ENCODE measurements at regions not wholly inside any gene's neighbourhood (a gene's known extent, or its start where the extent isn't known, plus 50 kb on each side); places are given as distances from the start of the nearest gene placed in this dataset.

DNA sequence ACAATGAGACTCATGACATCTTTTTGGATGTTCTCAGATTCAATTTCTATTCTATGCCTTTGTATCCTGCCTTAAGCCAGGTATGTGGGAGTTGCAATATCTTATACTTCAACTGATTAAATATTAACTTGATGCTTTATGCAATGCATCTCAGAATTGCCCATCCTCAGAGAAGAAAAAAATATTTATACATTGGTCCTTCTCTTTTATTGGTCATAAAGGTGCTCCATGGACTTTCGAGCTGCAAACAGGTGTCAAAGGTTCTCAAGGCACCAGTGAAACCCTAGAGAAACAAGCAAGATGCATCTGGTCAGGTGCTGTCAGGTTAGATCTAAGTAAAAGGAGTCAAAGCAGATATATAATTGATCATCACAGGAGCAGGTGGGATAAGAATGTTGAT, 690.5 kb downstream of the PLCL1 start (continued):
- TF ChIP-seq, protein P1, sequence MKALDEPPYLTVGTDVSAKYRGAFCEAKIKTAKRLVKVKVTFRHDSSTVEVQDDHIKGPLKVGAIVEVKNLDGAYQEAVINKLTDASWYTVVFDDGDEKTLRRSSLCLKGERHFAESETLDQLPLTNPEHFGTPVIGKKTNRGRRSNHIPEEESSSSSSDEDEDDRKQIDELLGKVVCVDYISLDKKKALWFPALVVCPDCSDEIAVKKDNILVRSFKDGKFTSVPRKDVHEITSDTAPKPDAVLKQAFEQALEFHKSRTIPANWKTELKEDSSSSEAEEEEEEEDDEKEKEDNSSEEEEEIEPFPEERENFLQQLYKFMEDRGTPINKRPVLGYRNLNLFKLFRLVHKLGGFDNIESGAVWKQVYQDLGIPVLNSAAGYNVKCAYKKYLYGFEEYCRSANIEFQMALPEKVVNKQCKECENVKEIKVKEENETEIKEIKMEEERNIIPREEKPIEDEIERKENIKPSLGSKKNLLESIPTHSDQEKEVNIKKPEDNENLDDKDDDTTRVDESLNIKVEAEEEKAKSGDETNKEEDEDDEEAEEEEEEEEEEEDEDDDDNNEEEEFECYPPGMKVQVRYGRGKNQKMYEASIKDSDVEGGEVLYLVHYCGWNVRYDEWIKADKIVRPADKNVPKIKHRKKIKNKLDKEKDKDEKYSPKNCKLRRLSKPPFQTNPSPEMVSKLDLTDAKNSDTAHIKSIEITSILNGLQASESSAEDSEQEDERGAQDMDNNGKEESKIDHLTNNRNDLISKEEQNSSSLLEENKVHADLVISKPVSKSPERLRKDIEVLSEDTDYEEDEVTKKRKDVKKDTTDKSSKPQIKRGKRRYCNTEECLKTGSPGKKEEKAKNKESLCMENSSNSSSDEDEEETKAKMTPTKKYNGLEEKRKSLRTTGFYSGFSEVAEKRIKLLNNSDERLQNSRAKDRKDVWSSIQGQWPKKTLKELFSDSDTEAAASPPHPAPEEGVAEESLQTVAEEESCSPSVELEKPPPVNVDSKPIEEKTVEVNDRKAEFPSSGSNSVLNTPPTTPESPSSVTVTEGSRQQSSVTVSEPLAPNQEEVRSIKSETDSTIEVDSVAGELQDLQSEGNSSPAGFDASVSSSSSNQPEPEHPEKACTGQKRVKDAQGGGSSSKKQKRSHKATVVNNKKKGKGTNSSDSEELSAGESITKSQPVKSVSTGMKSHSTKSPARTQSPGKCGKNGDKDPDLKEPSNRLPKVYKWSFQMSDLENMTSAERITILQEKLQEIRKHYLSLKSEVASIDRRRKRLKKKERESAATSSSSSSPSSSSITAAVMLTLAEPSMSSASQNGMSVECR (CRISPR knock-in tag; IDR thresholded peaks at IDR 0.05; ENCODE audit: borderline replicate concordance), result no peak
- TF ChIP-seq, protein P2, sequence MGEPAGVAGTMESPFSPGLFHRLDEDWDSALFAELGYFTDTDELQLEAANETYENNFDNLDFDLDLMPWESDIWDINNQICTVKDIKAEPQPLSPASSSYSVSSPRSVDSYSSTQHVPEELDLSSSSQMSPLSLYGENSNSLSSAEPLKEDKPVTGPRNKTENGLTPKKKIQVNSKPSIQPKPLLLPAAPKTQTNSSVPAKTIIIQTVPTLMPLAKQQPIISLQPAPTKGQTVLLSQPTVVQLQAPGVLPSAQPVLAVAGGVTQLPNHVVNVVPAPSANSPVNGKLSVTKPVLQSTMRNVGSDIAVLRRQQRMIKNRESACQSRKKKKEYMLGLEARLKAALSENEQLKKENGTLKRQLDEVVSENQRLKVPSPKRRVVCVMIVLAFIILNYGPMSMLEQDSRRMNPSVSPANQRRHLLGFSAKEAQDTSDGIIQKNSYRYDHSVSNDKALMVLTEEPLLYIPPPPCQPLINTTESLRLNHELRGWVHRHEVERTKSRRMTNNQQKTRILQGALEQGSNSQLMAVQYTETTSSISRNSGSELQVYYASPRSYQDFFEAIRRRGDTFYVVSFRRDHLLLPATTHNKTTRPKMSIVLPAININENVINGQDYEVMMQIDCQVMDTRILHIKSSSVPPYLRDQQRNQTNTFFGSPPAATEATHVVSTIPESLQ (CRISPR knock-in tag; IDR thresholded peaks at IDR 0.05), result no peak
- TF ChIP-seq TCF7 (CRISPR knock-in tag; IDR thresholded peaks at IDR 0.05; ENCODE audit: low read depth) (no peak), GABPB1 (CRISPR knock-in tag; IDR thresholded peaks at IDR 0.05) (no peak), GTF2I (CRISPR knock-in tag; conservative IDR thresholded peaks at IDR 0.05) (no peak), CREB1 (CRISPR knock-in tag; IDR thresholded peaks at IDR 0.05) (no peak), ZNF425 (CRISPR knock-in tag; conservative IDR thresholded peaks at IDR 0.05) (no peak), ETV6 (CRISPR knock-in tag; IDR thresholded peaks at IDR 0.05) (no peak)
- TF ChIP-seq, protein P3, sequence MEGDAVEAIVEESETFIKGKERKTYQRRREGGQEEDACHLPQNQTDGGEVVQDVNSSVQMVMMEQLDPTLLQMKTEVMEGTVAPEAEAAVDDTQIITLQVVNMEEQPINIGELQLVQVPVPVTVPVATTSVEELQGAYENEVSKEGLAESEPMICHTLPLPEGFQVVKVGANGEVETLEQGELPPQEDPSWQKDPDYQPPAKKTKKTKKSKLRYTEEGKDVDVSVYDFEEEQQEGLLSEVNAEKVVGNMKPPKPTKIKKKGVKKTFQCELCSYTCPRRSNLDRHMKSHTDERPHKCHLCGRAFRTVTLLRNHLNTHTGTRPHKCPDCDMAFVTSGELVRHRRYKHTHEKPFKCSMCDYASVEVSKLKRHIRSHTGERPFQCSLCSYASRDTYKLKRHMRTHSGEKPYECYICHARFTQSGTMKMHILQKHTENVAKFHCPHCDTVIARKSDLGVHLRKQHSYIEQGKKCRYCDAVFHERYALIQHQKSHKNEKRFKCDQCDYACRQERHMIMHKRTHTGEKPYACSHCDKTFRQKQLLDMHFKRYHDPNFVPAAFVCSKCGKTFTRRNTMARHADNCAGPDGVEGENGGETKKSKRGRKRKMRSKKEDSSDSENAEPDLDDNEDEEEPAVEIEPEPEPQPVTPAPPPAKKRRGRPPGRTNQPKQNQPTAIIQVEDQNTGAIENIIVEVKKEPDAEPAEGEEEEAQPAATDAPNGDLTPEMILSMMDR (IDR thresholded peaks at IDR 0.05), result no peak

- H3K4me1 Mint-ChIP-seq, result no peaks in the 10 kb centered on the region
- POLR2A ChIA-PET, result no interaction called here
- H3K36me3 Mint-ChIP-seq, result no peaks in the 10 kb centered on the region
- H3K9me3 Mint-ChIP-seq, result no peaks in the 10 kb centered on the region
- H3K4me3 Mint-ChIP-seq, result no peak overlapping the region
- CTCF ChIA-PET, result no interaction called here
- H3K27ac Mint-ChIP-seq, result no peak overlapping the region
- DNase-seq (ENCODE audit: low spot score) (no peak), ATAC-seq (no peak)
- no peaks in the 10 kb centered on the region for H3K27me3 Mint-ChIP-seq (ENCODE audit: low read depth)
- TF ChIP-seq, protein P4, sequence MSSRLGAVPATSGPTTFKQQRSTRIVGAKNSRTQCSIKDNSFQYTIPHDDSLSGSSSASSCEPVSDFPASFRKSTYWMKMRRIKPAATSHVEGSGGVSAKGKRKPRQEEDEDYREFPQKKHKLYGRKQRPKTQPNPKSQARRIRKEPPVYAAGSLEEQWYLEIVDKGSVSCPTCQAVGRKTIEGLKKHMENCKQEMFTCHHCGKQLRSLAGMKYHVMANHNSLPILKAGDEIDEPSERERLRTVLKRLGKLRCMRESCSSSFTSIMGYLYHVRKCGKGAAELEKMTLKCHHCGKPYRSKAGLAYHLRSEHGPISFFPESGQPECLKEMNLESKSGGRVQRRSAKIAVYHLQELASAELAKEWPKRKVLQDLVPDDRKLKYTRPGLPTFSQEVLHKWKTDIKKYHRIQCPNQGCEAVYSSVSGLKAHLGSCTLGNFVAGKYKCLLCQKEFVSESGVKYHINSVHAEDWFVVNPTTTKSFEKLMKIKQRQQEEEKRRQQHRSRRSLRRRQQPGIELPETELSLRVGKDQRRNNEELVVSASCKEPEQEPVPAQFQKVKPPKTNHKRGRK (CRISPR knock-in tag; IDR thresholded peaks at IDR 0.05; ENCODE audit: borderline replicate concordance), result no peak
- TF ChIP-seq CDX4 (CRISPR knock-in tag; IDR thresholded peaks at IDR 0.05; ENCODE audit: borderline replicate concordance) (no peak), IRF2 (CRISPR knock-in tag; IDR thresholded peaks at IDR 0.05; ENCODE audit: borderline replicate concordance, low read depth) (no peak), ELF4 (CRISPR knock-in tag; IDR thresholded peaks at IDR 0.05; ENCODE audit: low read depth) (no peak), JAZF1 (CRISPR knock-in tag; IDR thresholded peaks at IDR 0.05) (no peak), ATF3 (CRISPR knock-in tag; conservative IDR thresholded peaks at IDR 0.05) (no peak), CBFB (CRISPR knock-in tag; IDR thresholded peaks at IDR 0.05; ENCODE audit: low read depth) (no peak), SMAD4 (CRISPR knock-in tag; IDR thresholded peaks at IDR 0.05) (no peak), KAT7 (CRISPR knock-in tag; IDR thresholded peaks at IDR 0.05; ENCODE audit: borderline replicate concordance) (no peak), GRHL2 (CRISPR knock-in tag; IDR thresholded peaks at IDR 0.05; ENCODE audit: insufficient replicate concordance, severe bottlenecking) (no peak), USF2 (CRISPR knock-in tag; IDR thresholded peaks at IDR 0.05) (no peak), OVOL2 (CRISPR knock-in tag; IDR thresholded peaks at IDR 0.05; ENCODE audit: borderline replicate concordance) (no peak)
- TF ChIP-seq, protein P5, sequence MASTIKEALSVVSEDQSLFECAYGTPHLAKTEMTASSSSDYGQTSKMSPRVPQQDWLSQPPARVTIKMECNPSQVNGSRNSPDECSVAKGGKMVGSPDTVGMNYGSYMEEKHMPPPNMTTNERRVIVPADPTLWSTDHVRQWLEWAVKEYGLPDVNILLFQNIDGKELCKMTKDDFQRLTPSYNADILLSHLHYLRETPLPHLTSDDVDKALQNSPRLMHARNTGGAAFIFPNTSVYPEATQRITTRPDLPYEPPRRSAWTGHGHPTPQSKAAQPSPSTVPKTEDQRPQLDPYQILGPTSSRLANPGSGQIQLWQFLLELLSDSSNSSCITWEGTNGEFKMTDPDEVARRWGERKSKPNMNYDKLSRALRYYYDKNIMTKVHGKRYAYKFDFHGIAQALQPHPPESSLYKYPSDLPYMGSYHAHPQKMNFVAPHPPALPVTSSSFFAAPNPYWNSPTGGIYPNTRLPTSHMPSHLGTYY (CRISPR knock-in tag; IDR thresholded peaks at IDR 0.05), result no peak
These were observed 686.4 kb downstream of the PLCL1 start for GRCh38 chr2:198490748-198491147.

Measured in WTC11 (cell line).